HUES64 (cell line): ENCODE measurements at regions not wholly inside any gene's neighbourhood (a gene's known extent, or its start where the extent isn't known, plus 50 kb on each side); places are given as distances from the start of the nearest gene placed in this dataset.

Experiments used
- H3K27ac ChIP-seq: 2 replicates; pipeline ENCODE4 v1.7.0; 2013; ENCODE audit warnings: low read depth, low read length, inconsistent platforms
- H3K27me3 ChIP-seq: 2 replicates; pipeline ENCODE4 v1.6.1; 2013; ENCODE audit warnings: mild to moderate bottlenecking, low read length; ENCODE audit not compliant: insufficient read depth
- H3K36me3 ChIP-seq: 2 replicates; pipeline ENCODE4 v1.6.1; 2013; ENCODE audit warnings: mild to moderate bottlenecking, low read length; ENCODE audit not compliant: insufficient read depth
- H3K4me1 ChIP-seq: 2 replicates; pipeline ENCODE4 v1.6.1; 2013; ENCODE audit warnings: mild to moderate bottlenecking, low read length, moderate library complexity; ENCODE audit not compliant: insufficient read depth
- H3K4me3 ChIP-seq: 2 replicates; pipeline ENCODE4 v1.5.1; 2013; ENCODE audit warnings: mild to moderate bottlenecking, low read length, moderate library complexity
- H3K9ac ChIP-seq: 2 replicates; pipeline ENCODE4 v1.6.1; 2013; ENCODE audit warnings: mild to moderate bottlenecking, low read depth, low read length
- H3K9me3 ChIP-seq: 2 replicates; pipeline ENCODE4 v1.6.1; 2013; ENCODE audit warnings: low read depth, low read length; ENCODE audit not compliant: insufficient read depth
- WGBS: fragments of 150-250, 120-280 bp; methylation state at CpG from one replicate; pipeline ENCODE4 v1.1.7; 2013; ENCODE audit warnings: missing lambda C conversion rate; 5-methylcytosine and 5-hydroxymethylcytosine counted together

- 84% methylated on average over 35 of the region's 36 CpGs for WGBS
- no peaks in the 10 kb centered on the region for H3K27me3 ChIP-seq
These were observed 91.5 kb upstream of the TCERG1L start for GRCh38 chr10:131402771-131403650.

GRCh38 chr10:131403936-131404335 is 92.4 kb upstream of the TCERG1L start:
- no peaks in the 10 kb centered on the region for H3K27me3 ChIP-seq
- 84% methylated on average over 7 of the region's 7 CpGs for WGBS
- no peaks in the 10 kb centered on the region for H3K4me1 ChIP-seq
- H3K36me3 ChIP-seq: no peaks in the 10 kb centered on the region
- H3K9ac ChIP-seq: no peak overlapping the region
- no peak overlapping the region for H3K4me3 ChIP-seq
- no peak overlapping the region for H3K27ac ChIP-seq
- H3K9me3 ChIP-seq: no peaks in the 10 kb centered on the region

More at GRCh38 chr10:131402771-131403650, 91.5 kb upstream of the TCERG1L start:
- no peaks in the 10 kb centered on the region for H3K4me1 ChIP-seq
- no peak overlapping the region for H3K9ac ChIP-seq
- no peak overlapping the region for H3K4me3 ChIP-seq
- no peaks in the 10 kb centered on the region for H3K36me3 ChIP-seq
- no peak overlapping the region for H3K27ac ChIP-seq
- H3K9me3 ChIP-seq: no peaks in the 10 kb centered on the region

- Histone ChIP-seq H3K36me3 (no peaks in the 10 kb centered on the region), H3K9ac (no peak overlapping the region), H3K4me1 (no peaks in the 10 kb centered on the region), H3K27ac (no peak overlapping the region), H3K9me3 (no peaks in the 10 kb centered on the region), H3K4me3 (no peak overlapping the region), H3K27me3 (no peaks in the 10 kb centered on the region; the same call in 1 of the 2 replicates)
- 96% methylated on average over 10 of the region's 10 CpGs for WGBS
These were observed 93.4 kb upstream of the TCERG1L start for GRCh38 chr10:131404886-131405285.

GRCh38 chr10:131406676-131407392 is 95.3 kb upstream of the TCERG1L start:
- Histone ChIP-seq H3K36me3 (no peaks in the 10 kb centered on the region), H3K9me3 (no peaks in the 10 kb centered on the region), H3K4me1 (no peaks in the 10 kb centered on the region), H3K9ac (no peak overlapping the region), H3K4me3 (no peak overlapping the region), H3K27me3 (no peaks in the 10 kb centered on the region; the same call in 1 of the 2 replicates), H3K27ac (no peak overlapping the region)
- WGBS: 93% methylated on average over 17 of the region's 17 CpGs

- no peaks in the 10 kb centered on the region for H3K36me3 ChIP-seq
- H3K27me3 ChIP-seq: no peaks in the 10 kb centered on the region
- no peaks in the 10 kb centered on the region for H3K9me3 ChIP-seq
- H3K4me3 ChIP-seq: no peak overlapping the region
- WGBS: 100% methylated on average over 4 of the region's 5 CpGs
- no peaks in the 10 kb centered on the region for H3K4me1 ChIP-seq
- H3K9ac ChIP-seq: no peak overlapping the region
- no peak overlapping the region for H3K27ac ChIP-seq
These were observed 107.2 kb upstream of the TCERG1L start for GRCh38 chr10:131418681-131419080.

- WGBS: 94% methylated on average over 22 of the region's 22 CpGs
- Histone ChIP-seq H3K27ac (no peak overlapping the region), H3K9ac (no peak overlapping the region), H3K27me3 (no peaks in the 10 kb centered on the region), H3K36me3 (no peaks in the 10 kb centered on the region), H3K4me1 (no peaks in the 10 kb centered on the region), H3K9me3 (no peaks in the 10 kb centered on the region), H3K4me3 (no peak overlapping the region)
These were observed 108.3 kb upstream of the TCERG1L start for GRCh38 chr10:131419797-131420196.

- no peak overlapping the region for H3K27ac ChIP-seq
- H3K9me3 ChIP-seq: no peaks in the 10 kb centered on the region
- no peak overlapping the region for H3K9ac ChIP-seq
- H3K36me3 ChIP-seq: no peaks in the 10 kb centered on the region
- no peaks in the 10 kb centered on the region for H3K4me1 ChIP-seq
- H3K27me3 ChIP-seq: no peaks in the 10 kb centered on the region
- WGBS: 95% methylated on average over 1 of the region's 1 CpG
- H3K4me3 ChIP-seq: no peak overlapping the region
These were observed 109.3 kb upstream of the TCERG1L start for GRCh38 chr10:131420867-131421266.

- no peaks in the 10 kb centered on the region for H3K4me1 ChIP-seq
- H3K36me3 ChIP-seq: no peaks in the 10 kb centered on the region
- no peak overlapping the region for H3K4me3 ChIP-seq
- H3K27ac ChIP-seq: no peak overlapping the region
- no peak overlapping the region for H3K9ac ChIP-seq
- 95% methylated on average over 5 of the region's 5 CpGs for WGBS
- no peaks in the 10 kb centered on the region for H3K9me3 ChIP-seq
- no peaks in the 10 kb centered on the region for H3K27me3 ChIP-seq
These were observed 109.9 kb upstream of the TCERG1L start for GRCh38 chr10:131421381-131421780.

GRCh38 chr10:131422731-131423130 is 111.2 kb upstream of the TCERG1L start:
- Histone ChIP-seq H3K9me3 (no peaks in the 10 kb centered on the region), H3K9ac (no peak overlapping the region), H3K27me3 (no peaks in the 10 kb centered on the region), H3K4me3 (no peak overlapping the region), H3K36me3 (no peaks in the 10 kb centered on the region), H3K4me1 (no peaks in the 10 kb centered on the region), H3K27ac (no peak overlapping the region)
- WGBS: 96% methylated on average over 10 of the region's 10 CpGs

- Histone ChIP-seq H3K4me3 (no peak overlapping the region), H3K27me3 (no peaks in the 10 kb centered on the region), H3K36me3 (no peaks in the 10 kb centered on the region), H3K4me1 (no peaks in the 10 kb centered on the region), H3K9ac (no peak overlapping the region), H3K27ac (no peak overlapping the region), H3K9me3 (no peaks in the 10 kb centered on the region)
- 93% methylated on average over 6 of the region's 6 CpGs for WGBS
These were observed 112.5 kb upstream of the TCERG1L start for GRCh38 chr10:131424053-131424452.

GRCh38 chr10:131424836-131425491 is 113.4 kb upstream of the TCERG1L start:
- H3K27ac ChIP-seq: no peak overlapping the region
- H3K9ac ChIP-seq: no peak overlapping the region
- WGBS: 91% methylated on average over 12 of the region's 12 CpGs
- no peaks in the 10 kb centered on the region for H3K36me3 ChIP-seq
- H3K9me3 ChIP-seq: no peaks in the 10 kb centered on the region
- no peaks in the 10 kb centered on the region for H3K4me1 ChIP-seq
- H3K4me3 ChIP-seq: no peak overlapping the region
- no peaks in the 10 kb centered on the region for H3K27me3 ChIP-seq
